ENCODE measurements at regions not wholly inside any gene's neighbourhood (a gene's known extent, or its start where the extent isn't known, plus 50 kb on each side); places are given as distances from the start of the nearest gene placed in this dataset.

DNA sequence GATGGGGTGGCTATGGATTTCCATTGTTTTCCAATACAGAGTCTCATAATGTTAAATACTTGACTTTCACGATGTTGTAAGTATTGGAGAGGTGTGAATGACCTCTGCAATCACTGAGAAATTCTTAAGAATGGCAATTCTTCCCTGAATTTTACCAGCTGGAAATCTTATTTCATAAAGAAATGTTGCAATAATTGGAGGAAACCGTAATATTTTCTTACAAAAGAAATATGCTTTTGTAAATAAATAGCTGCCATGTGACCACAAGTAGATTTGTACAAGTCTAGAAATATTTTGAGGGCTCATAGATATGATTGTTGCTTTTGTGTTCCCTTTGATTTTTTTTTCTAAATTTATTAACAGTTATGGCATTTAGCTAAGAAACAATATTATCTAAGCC is 308.7 kb upstream of the ATP2B1 start:
- H3K4me3 ChIP-seq (ENCODE audit: low read length) = no peak overlapping the region
- TF ChIP-seq, protein P1, sequence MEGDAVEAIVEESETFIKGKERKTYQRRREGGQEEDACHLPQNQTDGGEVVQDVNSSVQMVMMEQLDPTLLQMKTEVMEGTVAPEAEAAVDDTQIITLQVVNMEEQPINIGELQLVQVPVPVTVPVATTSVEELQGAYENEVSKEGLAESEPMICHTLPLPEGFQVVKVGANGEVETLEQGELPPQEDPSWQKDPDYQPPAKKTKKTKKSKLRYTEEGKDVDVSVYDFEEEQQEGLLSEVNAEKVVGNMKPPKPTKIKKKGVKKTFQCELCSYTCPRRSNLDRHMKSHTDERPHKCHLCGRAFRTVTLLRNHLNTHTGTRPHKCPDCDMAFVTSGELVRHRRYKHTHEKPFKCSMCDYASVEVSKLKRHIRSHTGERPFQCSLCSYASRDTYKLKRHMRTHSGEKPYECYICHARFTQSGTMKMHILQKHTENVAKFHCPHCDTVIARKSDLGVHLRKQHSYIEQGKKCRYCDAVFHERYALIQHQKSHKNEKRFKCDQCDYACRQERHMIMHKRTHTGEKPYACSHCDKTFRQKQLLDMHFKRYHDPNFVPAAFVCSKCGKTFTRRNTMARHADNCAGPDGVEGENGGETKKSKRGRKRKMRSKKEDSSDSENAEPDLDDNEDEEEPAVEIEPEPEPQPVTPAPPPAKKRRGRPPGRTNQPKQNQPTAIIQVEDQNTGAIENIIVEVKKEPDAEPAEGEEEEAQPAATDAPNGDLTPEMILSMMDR (conservative IDR thresholded peaks at IDR 0.05; ENCODE audit: low read depth, low read length) = no peak
- no peak for DNase-seq (ENCODE audit: low read depth)

DNA sequence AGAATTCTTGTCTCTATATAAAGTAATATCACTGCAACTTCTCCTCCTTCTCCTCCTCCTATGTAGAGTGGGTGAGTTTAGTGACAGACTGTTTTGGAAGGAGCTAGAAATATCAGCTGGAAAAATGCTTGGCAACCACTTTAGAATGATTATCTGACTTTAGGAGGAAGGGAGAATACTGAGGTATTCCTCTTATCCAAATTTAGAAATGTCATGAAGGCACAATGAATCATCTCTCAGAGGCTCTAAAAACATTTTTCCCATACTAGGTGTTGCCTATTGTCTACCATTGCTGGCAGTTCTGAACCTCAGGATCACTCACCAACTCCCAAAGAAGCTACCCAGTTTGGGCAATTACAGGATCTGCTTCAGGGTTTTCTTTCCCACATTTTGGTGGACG is 306.6 kb upstream of the ATP2B1 start:
- no peak overlapping the region for H3K4me3 ChIP-seq (ENCODE audit: low read length)
- TF ChIP-seq, protein P1 (conservative IDR thresholded peaks at IDR 0.05; ENCODE audit: low read depth, low read length) = no peak
- no peak for DNase-seq (ENCODE audit: low read depth)

- TF ChIP-seq, protein P1 (conservative IDR thresholded peaks at IDR 0.05; ENCODE audit: low read depth, low read length) = peak; percentile 18
- DNase-seq (ENCODE audit: low read depth) = no peak
- H3K4me3 ChIP-seq (ENCODE audit: low read length) = no peak overlapping the region
Measured at GRCh38 chr12:90013409-90013808, 304.8 kb upstream of the ATP2B1 start.

- TF ChIP-seq, protein P1 (conservative IDR thresholded peaks at IDR 0.05; ENCODE audit: low read depth, low read length) = no peak
- H3K4me3 ChIP-seq (ENCODE audit: low read length) = no peak overlapping the region
- no peak for DNase-seq (ENCODE audit: low read depth)
Measured at GRCh38 chr12:90010089-90010488, 301.5 kb upstream of the ATP2B1 start.

GRCh38 chr12:90008277-90008676 is 299.6 kb upstream of the ATP2B1 start:
- no peak for DNase-seq (ENCODE audit: low read depth)
- no peak overlapping the region for H3K4me3 ChIP-seq (ENCODE audit: low read length)
- TF ChIP-seq, protein P1 (conservative IDR thresholded peaks at IDR 0.05; ENCODE audit: low read depth, low read length) = no peak

GRCh38 chr12:90004319-90005074 is 295.9 kb upstream of the ATP2B1 start:
- H3K4me3 ChIP-seq (ENCODE audit: low read length) = no peak overlapping the region
- DNase-seq (ENCODE audit: low read depth) = no peak
- TF ChIP-seq, protein P1 (conservative IDR thresholded peaks at IDR 0.05; ENCODE audit: low read depth, low read length) = no peak

GRCh38 chr12:90003688-90004087 is 295.1 kb upstream of the ATP2B1 start:
- H3K4me3 ChIP-seq (ENCODE audit: low read length) = no peak overlapping the region
- DNase-seq (ENCODE audit: low read depth) = no peak
- TF ChIP-seq, protein P1 (conservative IDR thresholded peaks at IDR 0.05; ENCODE audit: low read depth, low read length) = no peak

Measured in retinal pigment epithelial cell (primary cell).